GM10248 (cell line): ENCODE measurements at regions not wholly inside any gene's neighbourhood (a gene's known extent, or its start where the extent isn't known, plus 50 kb on each side); places are given as distances from the start of the nearest gene placed in this dataset.
"Not testable (repeated sequence)": the region's sequence is repeated elsewhere in the genome, so short reads cannot be mapped to it uniquely, and the experiment has no call there.

Source experiments
- CTCF ChIA-PET: fragments of 300-600 bp; sonication (Branson Sonifier 250); formaldehyde crosslinking; extraction: SDS; loops from one replicate; lab custom pipeline; 2021; ENCODE audit warnings: antibody characterized with exemption; lab: Yijun Ruan, JAX
- POLR2A ChIA-PET: fragments of 350-650 bp; sonication (Branson Sonifier 250); formaldehyde crosslinking; extraction: SDS; loops from one replicate; lab custom pipeline; 2020; ENCODE audit warnings: antibody characterized with exemption; lab: Yijun Ruan, JAX
- DNase-seq: peaks from one replicate; pipeline ENCODE4 v3.0.0; 2012; ENCODE audit errors: extremely low spot score
- CTCF ChIP-seq: IDR thresholded peaks from 2 replicates; pipeline ENCODE4 v1.5.1; 2012; ENCODE audit warnings: mild to moderate bottlenecking, low read depth; ENCODE audit errors: extremely low read depth, missing control alignments, control extremely low read depth

- POLR2A ChIA-PET = no interaction called here
- no peak for DNase-seq
- TF ChIP-seq CTCF = no peak
- CTCF ChIA-PET = no interaction called here
Observed at GRCh38 chr7:148507787-148508186, 82.8 kb upstream of the C7orf33 start.

GRCh38 chr7:148514236-148514635 lies 76.3 kb upstream of the C7orf33 start:
- CTCF ChIA-PET = no interaction called here
- POLR2A ChIA-PET = no interaction called here
- DNase-seq = no peak
- no peak for TF ChIP-seq CTCF

- DNase-seq = no peak
- POLR2A ChIA-PET = no interaction called here
- no peak for TF ChIP-seq CTCF
- CTCF ChIA-PET = no interaction called here
Observed at GRCh38 chr7:148515237-148515636, 75.3 kb upstream of the C7orf33 start.

GRCh38 chr7:148515728-148516695 lies 74.6 kb upstream of the C7orf33 start:
- no peak for DNase-seq
- no peak for TF ChIP-seq CTCF
- CTCF ChIA-PET = interaction anchor here (0.7 kb wide), 1 partner anchor 11 kb away, joined by 5 read pairs; no protein-coding TSS in a partner anchor
- POLR2A ChIA-PET = no interaction called here

GRCh38 chr7:148519386-148519785 lies 71.2 kb upstream of the C7orf33 start:
- CTCF ChIA-PET = interaction anchor here (0.9 to 2.1 kb wide), 6 partner anchors 8 to 486 kb away, joined by 3 to 7 read pairs (median 3); no protein-coding TSS in a partner anchor
- DNase-seq, POLR2A ChIA-PET: not testable (repeated sequence)

GRCh38 chr7:148521271-148521670 lies 69.3 kb upstream of the C7orf33 start:
- no peak for DNase-seq
- POLR2A ChIA-PET = no interaction called here
- no peak for TF ChIP-seq CTCF
- CTCF ChIA-PET = interaction anchor here (2.1 kb wide), 1 partner anchor 10 kb away, joined by 6 read pairs; no protein-coding TSS in a partner anchor

GRCh38 chr7:148523550-148523949 lies 67.0 kb upstream of the C7orf33 start:
- POLR2A ChIA-PET = no interaction called here
- CTCF ChIA-PET = interaction anchor here (1.1 to 2.2 kb wide), 2 partner anchors 19 to 27 kb away, joined by 3 to 4 read pairs; no protein-coding TSS in a partner anchor
- TF ChIP-seq CTCF = no peak
- no peak for DNase-seq
